ENCODE measurements at regions not wholly inside any gene's neighbourhood (a gene's known extent, or its start where the extent isn't known, plus 50 kb on each side); places are given as distances from the start of the nearest gene placed in this dataset.

DNA sequence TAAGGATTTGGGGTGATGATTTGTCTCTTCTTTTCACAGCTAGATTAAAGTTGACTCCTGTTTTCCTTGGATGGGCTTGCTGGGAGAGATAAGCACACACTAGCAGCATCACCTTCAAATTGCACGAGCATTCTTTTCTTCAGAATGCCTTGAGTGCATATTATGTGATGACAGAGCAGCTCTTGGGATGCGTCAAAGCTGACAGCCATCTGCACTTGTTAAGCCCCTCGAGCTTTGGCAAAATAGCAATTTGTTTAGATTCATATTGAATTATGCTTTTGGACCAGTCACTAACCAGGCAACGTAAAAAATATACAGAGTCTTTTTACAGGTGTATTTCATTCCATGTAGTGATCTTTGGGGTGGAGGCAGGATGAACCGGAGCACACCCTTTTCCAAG, 407.0 kb downstream of the FUT8 start:
- POLR2A ChIA-PET, result interaction anchor here (0.6 kb wide), 1 partner anchor 197 kb away, joined by 3 read pairs; no protein-coding TSS in a partner anchor

DNA sequence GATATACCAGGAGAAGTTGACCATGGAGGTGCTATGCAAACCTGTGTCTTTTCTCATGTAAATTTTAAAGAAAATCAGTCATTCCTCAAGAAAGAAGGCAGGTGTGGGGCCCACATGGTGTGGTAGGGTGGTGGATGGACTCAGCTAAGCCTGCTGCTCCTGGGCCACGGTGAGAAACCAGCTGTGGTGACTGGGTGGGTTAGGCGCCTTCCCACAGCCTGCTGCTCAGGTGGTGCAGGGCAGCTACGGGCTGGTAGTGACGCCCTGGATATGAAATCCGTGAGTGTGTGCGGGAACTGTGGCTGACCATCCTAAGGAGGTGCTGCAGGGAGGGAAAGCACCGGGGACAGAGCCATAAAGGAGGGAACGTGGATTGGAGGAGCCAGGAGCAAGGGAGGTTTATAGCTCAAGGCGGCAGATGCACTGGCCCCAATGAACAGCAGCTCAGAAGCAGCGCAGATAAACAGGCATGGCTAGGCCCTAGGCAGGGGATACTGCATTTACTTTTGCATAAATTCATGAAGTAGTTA, 408.8 kb downstream of the FUT8 start:
- no peaks in the 10 kb centered on the region for H3K9me3 Mint-ChIP-seq
- no peak overlapping the region for H3K27ac Mint-ChIP-seq
- H3K36me3 Mint-ChIP-seq, result no peaks in the 10 kb centered on the region
- no peaks in the 10 kb centered on the region for H3K27me3 Mint-ChIP-seq
- intact Hi-C loops (cut with micrococcal nuclease), result loop anchor here (10.0 kb wide), 1 partner anchor 536 kb away; no protein-coding TSS in a partner anchor
- ChIA-PET POLR2A (no interaction called here), CTCF (interaction anchor here (0.6 to 0.9 kb wide), 2 partner anchors 303 to 658 kb away, joined by 3 read pairs; no protein-coding TSS in a partner anchor)
- H3K4me1 Mint-ChIP-seq (ENCODE audit: low read depth), result peaks cover 5% of the 10 kb centered on the region
- no peak for DNase-seq
- H3K4me3 Mint-ChIP-seq, result no peak overlapping the region

More for the DNA sequence above, 407.0 kb downstream of the FUT8 start:
- no peaks in the 10 kb centered on the region for H3K27me3 Mint-ChIP-seq
- H3K4me3 Mint-ChIP-seq, result no peak overlapping the region
- peaks cover 3% of the 10 kb centered on the region for H3K4me1 Mint-ChIP-seq (ENCODE audit: low read depth)
- H3K27ac Mint-ChIP-seq, result no peak overlapping the region
- CTCF ChIA-PET, result no interaction called here
- H3K9me3 Mint-ChIP-seq, result no peaks in the 10 kb centered on the region
- intact Hi-C loops (cut with micrococcal nuclease), result no loop called here
- no peaks in the 10 kb centered on the region for H3K36me3 Mint-ChIP-seq
- DNase-seq, result no peak

DNA sequence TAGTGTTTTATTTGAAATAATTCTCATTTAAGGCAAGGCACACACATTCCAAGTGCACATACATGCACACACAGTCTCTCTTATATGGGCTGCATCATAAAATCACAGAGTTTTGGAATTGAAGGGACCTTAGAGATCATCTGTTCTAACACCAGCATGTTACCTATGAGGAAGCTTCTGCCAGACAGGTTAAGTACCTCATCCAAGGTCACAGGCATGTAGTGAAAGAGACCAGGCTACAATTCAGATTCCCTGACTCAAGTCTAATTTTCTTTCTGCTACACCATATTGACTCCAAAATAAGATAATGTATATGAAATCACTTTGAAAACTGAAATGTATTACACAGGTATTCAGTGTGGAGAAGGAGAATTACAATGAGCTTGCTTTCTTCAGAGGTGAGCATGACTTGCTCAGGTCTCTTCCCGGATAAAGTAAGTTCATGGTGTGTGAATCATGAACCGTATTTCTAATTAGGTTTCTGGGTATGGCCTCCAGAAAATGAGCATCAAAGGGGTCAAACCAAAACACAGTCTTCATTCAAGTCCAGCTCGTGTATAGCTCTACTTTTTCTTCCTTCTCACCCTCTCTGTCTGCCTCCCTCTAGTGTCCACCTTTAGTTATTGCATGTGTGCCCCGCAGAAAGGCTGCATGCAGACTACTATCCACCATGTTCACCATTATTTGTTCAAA, 411.9 kb downstream of the FUT8 start:
- no peaks in the 10 kb centered on the region for H3K27me3 Mint-ChIP-seq
- H3K4me1 Mint-ChIP-seq (ENCODE audit: low read depth), result peaks cover 5% of the 10 kb centered on the region
- H3K4me3 Mint-ChIP-seq, result no peak overlapping the region
- intact Hi-C loops (cut with micrococcal nuclease), result loop anchor here (1.0 to 10.0 kb wide), 5 partner anchors 20 to 660 kb away; no protein-coding TSS in a partner anchor
- DNase-seq, result peak; percentile 66
- ChIA-PET POLR2A (interaction anchor here (0.9 to 1.4 kb wide), 2 partner anchors 409 to 412 kb away, joined by 3 to 7 read pairs; partner anchors contain the start of gene FUT8), CTCF (interaction anchor here (0.6 to 4.3 kb wide), 89 partner anchors 9 to 910 kb away, joined by 3 to 130 read pairs (median 4); partner anchors contain the start of genes CHURC1 and FUT8)
- no peak overlapping the region for H3K27ac Mint-ChIP-seq
- no peaks in the 10 kb centered on the region for H3K9me3 Mint-ChIP-seq
- no peaks in the 10 kb centered on the region for H3K36me3 Mint-ChIP-seq

DNA sequence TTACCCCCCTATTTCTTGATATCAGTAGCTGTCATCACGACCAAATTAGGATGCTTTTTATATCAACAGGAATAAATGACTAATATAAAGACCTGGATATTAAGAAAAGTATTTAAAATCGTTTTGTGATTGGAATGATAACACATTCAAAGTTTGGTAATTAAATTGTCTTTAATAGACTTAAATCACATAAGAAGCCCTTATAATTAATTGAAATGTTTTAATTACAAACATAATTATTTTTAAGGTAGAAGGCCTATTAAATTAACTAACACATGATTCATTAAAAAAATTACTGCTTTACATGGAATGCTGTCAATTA, 412.4 kb downstream of the FUT8 start:
- H3K9me3 Mint-ChIP-seq, result no peaks in the 10 kb centered on the region
- CTCF ChIA-PET, result interaction anchor here (0.6 to 4.3 kb wide), 74 partner anchors 8 to 910 kb away, joined by 3 to 130 read pairs (median 5); partner anchors contain the start of genes CHURC1 and FUT8
- no peaks in the 10 kb centered on the region for H3K27me3 Mint-ChIP-seq
- no peak overlapping the region for H3K27ac Mint-ChIP-seq
- H3K36me3 Mint-ChIP-seq, result no peaks in the 10 kb centered on the region
- no peak overlapping the region for H3K4me3 Mint-ChIP-seq
- no peak for DNase-seq
- POLR2A ChIA-PET, result interaction anchor here (0.9 to 1.4 kb wide), 2 partner anchors 410 to 412 kb away, joined by 3 to 7 read pairs; partner anchors contain the start of gene FUT8
- intact Hi-C loops (cut with micrococcal nuclease), result loop anchor here (1.0 to 10.0 kb wide), 5 partner anchors 20 to 661 kb away; no protein-coding TSS in a partner anchor
- peaks cover 5% of the 10 kb centered on the region for H3K4me1 Mint-ChIP-seq (ENCODE audit: low read depth)

DNA sequence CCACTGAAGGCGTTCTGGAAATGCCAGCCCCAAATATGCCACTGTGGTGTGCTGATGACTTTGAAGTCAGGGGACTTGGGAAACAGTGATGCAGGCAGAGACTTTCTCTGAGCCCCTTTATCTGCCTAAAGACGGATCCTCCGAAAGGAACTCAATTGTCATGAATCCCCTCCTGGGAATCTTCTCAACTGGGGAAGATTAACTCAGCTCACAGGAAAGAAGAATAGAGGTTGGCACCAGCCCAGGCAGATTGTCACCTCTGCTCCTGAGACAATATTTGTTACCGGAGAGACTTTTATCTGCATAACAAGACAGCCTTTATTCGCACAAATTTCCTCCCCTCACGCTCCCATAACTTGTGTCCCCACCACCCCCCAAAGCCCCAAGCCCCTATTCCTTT, 414.4 kb downstream of the FUT8 start:
- Mint-ChIP-seq H3K27ac (no peak overlapping the region), H3K4me1 (ENCODE audit: low read depth) (peaks cover 5% of the 10 kb centered on the region), H3K27me3 (no peaks in the 10 kb centered on the region), H3K36me3 (no peaks in the 10 kb centered on the region), H3K9me3 (no peaks in the 10 kb centered on the region), H3K4me3 (no peak overlapping the region)
- no peak for DNase-seq
- POLR2A ChIA-PET, result no interaction called here
- intact Hi-C loops (cut with micrococcal nuclease), result loop anchor here (10.0 kb wide), 1 partner anchor 542 kb away; no protein-coding TSS in a partner anchor
- CTCF ChIA-PET, result interaction anchor here (1.0 to 1.1 kb wide), 2 partner anchors 415 to 662 kb away, joined by 3 read pairs; no protein-coding TSS in a partner anchor

DNA sequence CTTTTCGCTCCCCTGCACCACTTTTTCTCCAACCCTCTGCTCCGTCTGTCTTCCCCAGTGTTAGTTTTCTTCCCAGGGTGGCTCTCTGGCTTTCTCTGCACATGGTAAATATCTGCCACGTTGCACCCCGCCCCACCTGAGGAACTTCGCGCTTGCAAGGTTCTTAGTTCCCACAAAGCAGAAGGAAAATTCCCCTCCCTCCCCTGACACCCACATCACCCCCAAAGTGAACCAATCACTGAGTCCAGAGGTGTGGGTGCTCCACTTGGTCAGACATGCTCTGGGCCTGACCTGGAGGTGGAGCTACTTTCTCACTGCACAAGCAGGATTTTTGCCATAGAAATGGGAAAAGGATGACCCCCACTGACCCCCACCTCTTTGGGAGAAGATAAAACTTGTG, 415.0 kb downstream of the FUT8 start:
- intact Hi-C loops (cut with micrococcal nuclease), result loop anchor here (10.0 kb wide), 1 partner anchor 543 kb away; no protein-coding TSS in a partner anchor
- ChIA-PET POLR2A (no interaction called here), CTCF (interaction anchor here (0.5 to 1.1 kb wide), 3 partner anchors 416 to 667 kb away, joined by 3 read pairs; no protein-coding TSS in a partner anchor)
- Mint-ChIP-seq H3K27me3 (no peaks in the 10 kb centered on the region), H3K36me3 (no peaks in the 10 kb centered on the region), H3K27ac (no peak overlapping the region), H3K9me3 (no peaks in the 10 kb centered on the region), H3K4me1 (ENCODE audit: low read depth) (peaks cover 7% of the 10 kb centered on the region), H3K4me3 (no peak overlapping the region)
- no peak for DNase-seq

DNA sequence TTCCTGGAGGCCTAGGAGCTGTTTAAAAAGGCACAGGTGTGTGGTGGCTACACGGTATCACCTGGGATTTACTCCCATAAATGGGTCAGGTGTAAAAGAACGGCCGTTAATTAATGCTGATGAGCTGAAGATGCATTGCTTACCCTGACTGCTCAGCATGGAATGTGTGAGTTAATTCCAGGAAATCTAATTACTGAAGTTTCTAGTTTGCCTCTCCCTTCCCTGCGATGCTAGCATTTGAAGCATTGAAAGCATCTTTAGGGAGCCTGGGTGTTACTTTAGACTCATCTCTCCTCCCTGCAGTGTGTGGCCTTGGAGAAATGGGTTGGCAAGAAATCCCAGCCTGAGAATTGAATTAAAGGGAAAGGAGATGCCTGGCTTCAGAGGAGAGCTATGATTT, 415.9 kb downstream of the FUT8 start:
- H3K4me1 Mint-ChIP-seq (ENCODE audit: low read depth), result peaks cover 14% of the 10 kb centered on the region
- no peaks in the 10 kb centered on the region for H3K36me3 Mint-ChIP-seq
- DNase-seq, result no peak
- H3K9me3 Mint-ChIP-seq, result no peaks in the 10 kb centered on the region
- H3K27me3 Mint-ChIP-seq, result no peaks in the 10 kb centered on the region
- intact Hi-C loops (cut with micrococcal nuclease), result loop anchor here (10.0 kb wide), 1 partner anchor 544 kb away; no protein-coding TSS in a partner anchor
- H3K27ac Mint-ChIP-seq, result no peak overlapping the region
- H3K4me3 Mint-ChIP-seq, result no peak overlapping the region
- CTCF ChIA-PET, result interaction anchor here (0.5 to 1.5 kb wide), 3 partner anchors 132 to 668 kb away, joined by 3 to 4 read pairs (median 3); no protein-coding TSS in a partner anchor
- POLR2A ChIA-PET, result no interaction called here

DNA sequence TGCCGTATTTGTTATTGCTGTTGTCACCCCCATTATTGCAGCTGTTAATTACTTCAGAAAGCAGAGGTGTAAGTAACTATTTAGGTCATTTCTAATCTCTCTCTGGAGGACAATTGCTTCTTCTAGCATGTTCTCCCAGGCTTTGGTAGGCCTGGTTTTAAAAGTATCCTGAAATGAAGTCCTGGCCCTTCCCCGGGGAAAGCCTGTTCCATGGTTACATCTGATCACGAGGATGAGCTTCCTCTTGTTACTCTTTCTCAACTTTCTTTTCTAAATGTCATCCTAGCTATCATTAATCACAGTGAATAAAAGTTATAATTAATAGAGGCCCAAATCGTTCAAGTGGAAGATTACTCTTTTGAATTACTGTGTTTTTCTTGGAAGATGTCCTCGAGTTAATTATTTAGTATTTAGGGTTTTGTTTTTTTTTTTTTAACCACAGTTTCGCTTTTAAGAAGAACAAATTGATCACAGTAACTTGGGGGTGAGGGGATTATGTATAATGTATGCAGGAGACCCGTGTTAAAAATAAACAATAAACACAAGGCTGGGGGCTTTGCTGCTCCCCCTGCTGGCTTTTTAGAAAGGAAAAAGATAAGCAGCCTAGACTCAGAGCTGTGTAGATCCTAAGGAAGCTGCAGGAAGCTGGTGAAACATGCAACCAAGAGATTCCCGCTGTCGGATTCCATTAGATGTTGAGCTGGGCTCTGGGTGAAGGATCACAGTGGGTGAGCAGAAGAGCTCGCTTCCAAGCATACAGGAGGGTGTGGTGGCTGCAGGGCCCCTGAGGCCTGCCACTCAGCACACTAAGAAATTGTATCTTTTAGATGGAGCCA, 420.1 kb downstream of the FUT8 start:
- Mint-ChIP-seq H3K9me3 (no peaks in the 10 kb centered on the region), H3K27ac (no peak overlapping the region), H3K27me3 (no peaks in the 10 kb centered on the region), H3K4me1 (ENCODE audit: low read depth) (peaks cover 18% of the 10 kb centered on the region), H3K36me3 (no peaks in the 10 kb centered on the region), H3K4me3 (no peak overlapping the region)
- intact Hi-C loops (cut with micrococcal nuclease), result no loop called here
- DNase-seq, result no peak
- CTCF ChIA-PET, result interaction anchor here (0.6 to 2.3 kb wide), 5 partner anchors 8 to 421 kb away, joined by 3 to 11 read pairs (median 4); no protein-coding TSS in a partner anchor
- POLR2A ChIA-PET, result no interaction called here

DNA sequence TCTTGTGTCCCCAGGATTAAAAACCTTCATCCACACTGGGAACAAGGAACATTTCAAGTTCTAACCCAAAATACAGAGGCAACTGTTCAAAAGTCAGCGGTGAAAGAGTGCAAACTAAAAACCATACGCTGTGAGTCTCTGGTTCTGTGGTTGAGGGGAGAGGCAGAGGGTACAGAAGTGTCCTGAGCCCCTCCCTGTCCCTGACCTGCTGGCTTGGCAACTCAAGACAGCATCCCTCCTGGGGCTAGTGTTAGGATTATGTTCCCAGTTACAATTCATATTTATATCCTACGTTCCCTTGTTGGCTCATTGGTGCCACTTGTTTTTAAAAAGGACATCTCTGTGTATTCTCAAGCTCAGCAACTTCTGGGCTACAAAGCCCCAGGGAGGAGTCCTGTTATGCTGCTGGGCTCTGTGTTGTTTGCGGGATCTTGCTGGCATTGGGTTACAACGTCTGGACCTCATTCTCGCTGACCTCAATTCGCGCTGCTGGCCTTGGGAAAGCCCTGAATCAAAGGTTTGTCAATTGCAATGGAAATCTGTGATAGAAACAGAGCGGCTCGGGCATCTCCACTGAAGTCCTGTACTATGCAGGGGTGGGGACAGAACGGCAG, 420.8 kb downstream of the FUT8 start:
- Mint-ChIP-seq H3K27ac (no peak overlapping the region), H3K4me1 (ENCODE audit: low read depth) (peaks cover 25% of the 10 kb centered on the region), H3K27me3 (no peaks in the 10 kb centered on the region), H3K36me3 (no peaks in the 10 kb centered on the region), H3K9me3 (no peaks in the 10 kb centered on the region), H3K4me3 (no peak overlapping the region)
- intact Hi-C loops (cut with micrococcal nuclease), result no loop called here
- no peak for DNase-seq
- POLR2A ChIA-PET, result no interaction called here
- CTCF ChIA-PET, result interaction anchor here (1.9 to 2.3 kb wide), 3 partner anchors 9 to 422 kb away, joined by 4 to 11 read pairs (median 9); no protein-coding TSS in a partner anchor

DNA sequence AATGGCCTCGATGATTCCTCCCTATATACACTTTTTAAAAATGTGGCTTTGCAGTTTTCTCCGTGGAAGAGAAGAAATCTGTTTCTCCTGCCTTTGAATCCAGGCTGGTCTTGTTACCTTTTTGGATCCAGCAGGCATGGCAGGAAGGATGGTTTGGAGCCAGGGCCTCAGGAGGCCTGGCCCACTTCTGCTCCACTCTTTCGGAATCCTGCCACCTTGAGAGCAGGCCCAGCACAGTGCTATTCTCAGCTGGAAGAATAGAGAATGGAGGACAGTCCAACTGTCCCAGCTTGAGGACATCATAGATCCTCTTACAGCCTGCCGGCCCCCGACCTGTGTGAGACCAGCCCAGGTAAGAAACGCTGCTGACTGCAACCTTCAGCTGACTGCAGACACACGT, 421.5 kb downstream of the FUT8 start:
- Mint-ChIP-seq H3K9me3 (no peaks in the 10 kb centered on the region), H3K4me3 (no peak overlapping the region), H3K36me3 (no peaks in the 10 kb centered on the region), H3K4me1 (ENCODE audit: low read depth) (peaks cover 32% of the 10 kb centered on the region), H3K27ac (no peak overlapping the region), H3K27me3 (no peaks in the 10 kb centered on the region)
- DNase-seq, result no peak
- intact Hi-C loops (cut with micrococcal nuclease), result no loop called here
- ChIA-PET CTCF (interaction anchor here (1.6 to 2.2 kb wide), 3 partner anchors 10 to 423 kb away, joined by 4 to 11 read pairs (median 8); no protein-coding TSS in a partner anchor), POLR2A (no interaction called here)

DNA sequence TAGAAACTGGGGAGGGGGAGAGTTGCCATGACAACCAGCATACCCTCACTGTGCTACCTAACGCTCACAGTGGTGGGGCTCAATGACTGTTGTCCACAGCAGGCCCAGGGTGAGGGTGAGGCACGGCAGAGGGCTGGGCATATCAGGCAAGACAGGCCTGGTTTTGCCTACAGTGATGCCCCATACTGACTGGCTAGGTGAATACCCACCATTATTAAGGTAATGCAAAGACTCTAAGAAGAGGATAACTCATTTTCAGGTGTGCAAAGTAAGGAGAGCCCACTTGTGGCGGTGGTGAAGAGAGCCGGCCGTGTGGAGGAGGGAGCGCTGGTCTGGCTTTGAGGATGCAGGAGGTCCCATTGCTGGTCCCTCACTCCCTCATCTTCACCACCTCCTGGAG, 422.3 kb downstream of the FUT8 start:
- H3K4me3 Mint-ChIP-seq, result no peak overlapping the region
- H3K9me3 Mint-ChIP-seq, result no peaks in the 10 kb centered on the region
- CTCF ChIA-PET, result interaction anchor here (0.9 to 1.6 kb wide), 2 partner anchors 9 to 10 kb away, joined by 4 to 8 read pairs; no protein-coding TSS in a partner anchor
- peaks cover 38% of the 10 kb centered on the region for H3K4me1 Mint-ChIP-seq (ENCODE audit: low read depth)
- no peaks in the 10 kb centered on the region for H3K27me3 Mint-ChIP-seq
- DNase-seq, result no peak
- H3K27ac Mint-ChIP-seq, result no peak overlapping the region
- intact Hi-C loops (cut with micrococcal nuclease), result no loop called here
- POLR2A ChIA-PET, result no interaction called here
- H3K36me3 Mint-ChIP-seq, result no peaks in the 10 kb centered on the region
